Ascending aorta (tissue), 2 donors: ENCODE measurements at regions not wholly inside any gene's neighbourhood (a gene's known extent, or its start where the extent isn't known, plus 50 kb on each side); places are given as distances from the start of the nearest gene placed in this dataset.

Experiments used
- DNase-seq, 2 donors: peaks; one replicate each; pipeline ENCODE4 v3.0.0-alpha.2; 2019; ENCODE audit warnings: low spot score in 2 of 2
- H3K27ac ChIP-seq, 2 donors: fragments of 200-600 bp; sonication (generic); one replicate each; pipeline ENCODE4 v1.5.1; 2016 to 2017; ENCODE audit warnings: mild to moderate bottlenecking in 1 of 2
- H3K27me3 ChIP-seq: fragments of 200-600 bp; sonication (generic); one replicate; pipeline ENCODE4 v1.5.1; 2017
- H3K36me3 ChIP-seq, 2 donors: fragments of 200-600 bp; sonication (generic); one replicate each; pipeline ENCODE4 v1.5.1; 2016
- H3K4me1 ChIP-seq, 2 donors: fragments of 200-600 bp; sonication (generic); one replicate each; pipeline ENCODE4 v1.5.1; 2016 to 2017; ENCODE audit warnings: mild to moderate bottlenecking in 1 of 2
- H3K4me3 ChIP-seq, 2 donors: fragments of 200-600 bp; sonication (generic); one replicate each; pipeline ENCODE4 v1.5.1; 2016 to 2017; ENCODE audit warnings: mild to moderate bottlenecking in 1 of 2
- H3K9me3 ChIP-seq, 2 donors: fragments of 200-600 bp; sonication (generic); one replicate each; pipeline ENCODE4 v1.5.1; 2016
- intact Hi-C: fragments of 100-400 bp; cut with DNase I; formaldehyde crosslinking; loops from one replicate; pipeline ENCODE4 v1.15.1; 2023
- TF ChIP-seq, protein P1 (sequence below), 3 experiments: fragments of 200-600 bp in 2 of 3; fragments of 450-650 bp in 1 of 3; sonication (generic) in 2 of 3; IDR thresholded peaks; one replicate each; pipeline ENCODE4 v1.5.1; 2016 to 2019; ENCODE audit warnings: antibody characterized with exemption in 3 of 3, mild to moderate bottlenecking in 1 of 3, moderate library complexity in 1 of 3

DNA sequence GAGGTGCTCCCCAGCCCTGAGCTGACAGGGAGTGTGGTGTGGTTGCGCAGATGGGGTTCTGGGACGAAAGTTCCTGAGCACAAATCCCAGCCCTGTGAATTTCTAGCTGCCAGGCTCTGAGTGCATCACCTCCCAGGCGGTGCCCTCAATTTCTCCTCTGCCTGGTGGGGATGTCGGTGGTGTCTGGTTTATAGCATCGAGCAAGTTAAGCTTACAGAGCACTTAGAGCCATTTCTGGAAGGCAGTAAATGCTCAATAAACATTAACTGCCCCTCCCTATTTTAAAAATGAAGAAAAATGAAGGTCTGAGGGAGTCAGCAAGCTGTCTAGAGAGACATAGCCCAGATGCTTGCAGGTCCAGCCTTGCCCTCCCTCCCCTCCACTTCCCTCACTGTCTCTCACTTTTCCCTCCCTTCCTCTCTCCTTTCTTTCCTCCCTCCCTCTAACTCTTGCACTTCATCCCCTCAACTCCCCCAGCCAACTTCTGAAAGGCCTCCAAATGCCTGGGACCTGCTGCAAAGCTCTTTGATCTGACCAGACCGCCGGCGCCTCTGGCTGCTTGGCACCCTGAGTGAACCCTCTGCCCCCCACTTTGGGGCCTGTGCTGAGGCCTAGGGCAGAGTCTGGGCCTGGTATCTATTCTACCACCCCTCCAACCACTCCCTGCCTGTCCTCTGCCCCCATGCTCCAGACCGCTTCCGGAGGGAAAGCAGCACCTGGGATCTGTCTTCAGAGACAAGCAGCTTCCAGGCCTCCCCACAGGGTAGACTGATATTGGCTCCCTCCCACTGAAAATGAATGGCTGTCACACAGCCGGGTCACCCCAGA, 438.3 kb downstream of the RPS24 start:
- intact Hi-C loops: no loop called here
- Histone ChIP-seq H3K4me1 (no peaks in the 10 kb centered on the region), H3K27me3 (no peaks in the 10 kb centered on the region), H3K9me3 (no peaks in the 10 kb centered on the region), H3K27ac (no peak overlapping the region), H3K36me3 (no peaks in the 10 kb centered on the region), H3K4me3 (no peak overlapping the region)
- TF ChIP-seq, protein P1, sequence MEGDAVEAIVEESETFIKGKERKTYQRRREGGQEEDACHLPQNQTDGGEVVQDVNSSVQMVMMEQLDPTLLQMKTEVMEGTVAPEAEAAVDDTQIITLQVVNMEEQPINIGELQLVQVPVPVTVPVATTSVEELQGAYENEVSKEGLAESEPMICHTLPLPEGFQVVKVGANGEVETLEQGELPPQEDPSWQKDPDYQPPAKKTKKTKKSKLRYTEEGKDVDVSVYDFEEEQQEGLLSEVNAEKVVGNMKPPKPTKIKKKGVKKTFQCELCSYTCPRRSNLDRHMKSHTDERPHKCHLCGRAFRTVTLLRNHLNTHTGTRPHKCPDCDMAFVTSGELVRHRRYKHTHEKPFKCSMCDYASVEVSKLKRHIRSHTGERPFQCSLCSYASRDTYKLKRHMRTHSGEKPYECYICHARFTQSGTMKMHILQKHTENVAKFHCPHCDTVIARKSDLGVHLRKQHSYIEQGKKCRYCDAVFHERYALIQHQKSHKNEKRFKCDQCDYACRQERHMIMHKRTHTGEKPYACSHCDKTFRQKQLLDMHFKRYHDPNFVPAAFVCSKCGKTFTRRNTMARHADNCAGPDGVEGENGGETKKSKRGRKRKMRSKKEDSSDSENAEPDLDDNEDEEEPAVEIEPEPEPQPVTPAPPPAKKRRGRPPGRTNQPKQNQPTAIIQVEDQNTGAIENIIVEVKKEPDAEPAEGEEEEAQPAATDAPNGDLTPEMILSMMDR (IDR thresholded peaks at IDR 0.05): no peak
- no peak for DNase-seq

DNA sequence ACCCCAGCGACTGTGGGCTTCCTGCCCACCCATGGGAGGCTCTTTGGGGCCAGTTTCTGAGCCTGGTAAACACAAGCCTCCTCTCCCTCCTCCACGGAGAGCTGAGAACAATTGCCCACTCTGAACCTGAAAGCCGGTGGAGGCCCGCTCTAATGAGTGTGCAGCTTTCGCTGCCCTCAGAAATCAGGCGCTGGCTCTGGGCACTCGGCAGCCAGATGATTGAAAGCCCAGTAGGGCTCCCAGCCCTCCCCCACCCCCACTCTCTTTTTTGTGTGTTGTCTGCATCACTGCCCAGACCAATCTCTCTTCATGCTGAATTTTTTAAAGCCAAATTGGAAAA, 438.9 kb downstream of the RPS24 start:
- Histone ChIP-seq H3K4me3 (no peak overlapping the region), H3K27me3 (no peaks in the 10 kb centered on the region), H3K9me3 (no peaks in the 10 kb centered on the region), H3K27ac (no peak overlapping the region), H3K36me3 (no peaks in the 10 kb centered on the region), H3K4me1 (no peaks in the 10 kb centered on the region)
- intact Hi-C loops: no loop called here
- TF ChIP-seq, protein P1 (IDR thresholded peaks at IDR 0.05): no peak
- no peak for DNase-seq

DNA sequence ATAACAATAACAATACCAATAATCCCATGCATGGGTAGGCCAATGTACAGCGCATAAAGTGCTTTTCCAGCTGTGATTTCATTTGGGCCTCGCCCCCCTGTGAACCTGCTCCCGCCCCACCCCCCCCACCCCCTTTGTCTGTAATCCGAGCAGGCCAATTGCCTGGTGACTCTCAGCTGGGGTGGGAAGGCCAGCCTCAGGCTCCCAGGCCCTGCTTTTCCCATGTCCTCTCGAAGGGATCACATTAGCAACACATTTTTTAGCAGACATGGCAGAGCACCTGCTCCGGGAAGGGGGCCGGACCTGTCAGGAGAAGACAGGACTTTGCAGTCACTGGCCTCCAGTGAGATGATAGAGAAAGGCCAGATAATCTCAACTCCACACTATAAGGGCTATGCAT, 439.3 kb downstream of the RPS24 start:
- Histone ChIP-seq H3K36me3 (no peaks in the 10 kb centered on the region), H3K9me3 (no peaks in the 10 kb centered on the region), H3K27ac (no peak overlapping the region), H3K4me3 (no peak overlapping the region), H3K4me1 (no peaks in the 10 kb centered on the region), H3K27me3 (no peaks in the 10 kb centered on the region)
- intact Hi-C loops: no loop called here
- no peak for DNase-seq
- TF ChIP-seq, protein P1 (IDR thresholded peaks at IDR 0.05): no peak

DNA sequence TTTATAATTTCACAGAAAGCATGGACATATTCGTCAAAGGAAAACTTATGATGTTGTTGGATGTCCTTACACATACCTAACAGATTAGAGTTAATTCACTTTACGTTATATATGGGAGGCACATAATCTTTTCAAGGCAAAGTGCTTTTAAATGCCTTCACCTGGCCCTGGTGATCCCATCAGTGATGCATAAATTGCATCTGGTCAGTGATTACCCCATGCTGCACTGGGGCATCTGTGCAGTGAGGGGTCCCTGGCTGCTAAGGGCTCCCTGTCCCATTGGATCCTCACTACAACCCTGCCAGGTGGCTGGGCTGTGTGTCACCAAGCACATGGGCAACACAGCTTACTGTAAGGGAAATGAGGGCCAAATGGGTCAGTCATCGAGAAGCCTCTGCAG, 441.1 kb downstream of the RPS24 start:
- Histone ChIP-seq H3K27me3 (no peaks in the 10 kb centered on the region), H3K4me3 (no peak overlapping the region), H3K4me1 (no peaks in the 10 kb centered on the region), H3K36me3 (no peaks in the 10 kb centered on the region), H3K9me3 (no peaks in the 10 kb centered on the region), H3K27ac (no peak overlapping the region)
- TF ChIP-seq, protein P1 (IDR thresholded peaks at IDR 0.05): no peak
- DNase-seq: no peak
- intact Hi-C loops: no loop called here

DNA sequence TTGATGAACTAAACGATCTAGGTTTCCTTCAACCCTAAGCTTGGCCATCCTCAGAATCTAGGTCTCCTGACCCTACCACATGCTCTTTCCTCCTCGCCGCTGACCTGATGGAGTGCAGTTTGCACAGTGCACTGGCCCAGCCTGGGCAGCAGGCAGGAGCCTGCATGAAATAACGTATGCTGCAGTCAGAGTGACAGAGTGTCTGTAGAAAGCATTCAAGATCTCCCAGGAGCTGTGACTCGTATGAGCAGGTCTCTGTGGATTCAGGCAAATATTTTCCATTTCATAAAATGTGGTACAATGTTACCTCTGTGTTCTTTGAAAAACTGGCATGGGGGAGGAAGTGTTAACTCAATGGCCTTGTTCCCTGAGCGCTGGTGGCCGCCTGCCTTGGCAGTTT, 441.8 kb downstream of the RPS24 start:
- H3K9me3 ChIP-seq: no peaks in the 10 kb centered on the region
- H3K36me3 ChIP-seq: no peaks in the 10 kb centered on the region
- H3K4me1 ChIP-seq: no peaks in the 10 kb centered on the region
- H3K27me3 ChIP-seq: no peaks in the 10 kb centered on the region
- DNase-seq: no peak
- TF ChIP-seq, protein P1 (IDR thresholded peaks at IDR 0.05): no peak
- H3K4me3 ChIP-seq: no peak overlapping the region
- intact Hi-C loops: no loop called here
- H3K27ac ChIP-seq: no peak overlapping the region

DNA sequence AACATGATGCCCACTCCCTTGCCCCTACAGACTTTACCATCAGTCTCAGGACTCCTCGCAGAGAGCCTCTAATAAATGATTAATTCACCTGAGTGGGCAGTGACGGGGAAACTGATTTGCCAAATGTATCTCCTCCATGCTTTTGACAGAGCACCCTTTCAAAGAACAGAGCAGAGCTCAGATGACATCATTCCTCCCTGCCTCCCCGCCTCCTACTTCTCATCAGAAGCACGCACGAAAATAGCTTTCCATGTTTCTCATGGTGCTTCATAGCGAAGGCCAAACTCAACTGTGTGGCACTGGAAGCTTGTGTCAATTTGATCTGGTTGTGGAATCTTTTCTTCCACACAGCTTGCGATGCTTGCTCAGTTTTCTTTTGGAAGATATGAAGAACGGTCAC, 442.5 kb downstream of the RPS24 start:
- Histone ChIP-seq H3K27me3 (no peaks in the 10 kb centered on the region), H3K4me3 (no peak overlapping the region), H3K27ac (no peak overlapping the region), H3K4me1 (no peaks in the 10 kb centered on the region), H3K9me3 (no peaks in the 10 kb centered on the region), H3K36me3 (no peaks in the 10 kb centered on the region)
- intact Hi-C loops: no loop called here
- no peak for DNase-seq
- TF ChIP-seq, protein P1 (IDR thresholded peaks at IDR 0.05): no peak
